ENCODE measurements at regions not wholly inside any gene's neighbourhood (a gene's known extent, or its start where the extent isn't known, plus 50 kb on each side); places are given as distances from the start of the nearest gene placed in this dataset.

DNA sequence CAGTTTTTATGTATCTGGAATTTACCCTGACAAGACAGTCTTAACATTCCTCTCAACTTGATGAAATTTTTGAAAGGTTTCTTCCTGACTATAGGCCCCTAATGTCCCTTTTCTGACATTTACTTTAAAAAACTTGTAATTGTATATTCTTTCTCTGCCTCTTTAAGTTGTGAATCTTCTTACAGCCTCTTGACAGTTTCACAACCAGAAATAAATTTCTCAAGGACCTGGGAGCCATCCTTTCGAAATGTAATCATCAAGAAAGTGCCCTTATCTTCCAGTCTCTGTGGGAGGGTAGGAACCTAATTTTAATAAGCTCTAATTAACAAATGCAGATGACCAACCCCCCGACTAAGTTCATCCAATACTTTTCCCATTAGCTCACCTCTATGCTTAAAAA, 403.6 kb upstream of the GJE1 start:
- peaks cover 7% of the 10 kb centered on the region for H3K4me1 ChIP-seq (ENCODE audit: control insufficient read depth, insufficient read depth, low read length)
- no peaks in the 10 kb centered on the region for H3K27me3 ChIP-seq (ENCODE audit: control insufficient read depth, insufficient read depth, low read length)
- no peaks in the 10 kb centered on the region for H3K36me3 ChIP-seq (ENCODE audit: control insufficient read depth, insufficient read depth, low read length)
- H3K27ac ChIP-seq (ENCODE audit: low read depth, low read length), result no peak overlapping the region
- H3K4me3 ChIP-seq (ENCODE audit: low read depth, low read length), result no peak overlapping the region
- H3K9ac ChIP-seq (ENCODE audit: low read length), result no peak overlapping the region
- no peaks in the 10 kb centered on the region for H3K9me3 ChIP-seq (ENCODE audit: control insufficient read depth, insufficient read depth, low read depth, low read length)

GRCh38 chr6:141728330-141728729, 404.4 kb upstream of the GJE1 start:
- peaks cover 7% of the 10 kb centered on the region for H3K4me1 ChIP-seq (ENCODE audit: control insufficient read depth, insufficient read depth, low read length)
- no peaks in the 10 kb centered on the region for H3K9me3 ChIP-seq (ENCODE audit: control insufficient read depth, insufficient read depth, low read depth, low read length)
- H3K36me3 ChIP-seq (ENCODE audit: control insufficient read depth, insufficient read depth, low read length), result no peaks in the 10 kb centered on the region
- no peak overlapping the region for H3K4me3 ChIP-seq (ENCODE audit: low read depth, low read length)
- H3K27me3 ChIP-seq (ENCODE audit: control insufficient read depth, insufficient read depth, low read length), result no peaks in the 10 kb centered on the region
- no peak overlapping the region for H3K27ac ChIP-seq (ENCODE audit: low read depth, low read length)
- H3K9ac ChIP-seq (ENCODE audit: low read length), result no peak overlapping the region

DNA sequence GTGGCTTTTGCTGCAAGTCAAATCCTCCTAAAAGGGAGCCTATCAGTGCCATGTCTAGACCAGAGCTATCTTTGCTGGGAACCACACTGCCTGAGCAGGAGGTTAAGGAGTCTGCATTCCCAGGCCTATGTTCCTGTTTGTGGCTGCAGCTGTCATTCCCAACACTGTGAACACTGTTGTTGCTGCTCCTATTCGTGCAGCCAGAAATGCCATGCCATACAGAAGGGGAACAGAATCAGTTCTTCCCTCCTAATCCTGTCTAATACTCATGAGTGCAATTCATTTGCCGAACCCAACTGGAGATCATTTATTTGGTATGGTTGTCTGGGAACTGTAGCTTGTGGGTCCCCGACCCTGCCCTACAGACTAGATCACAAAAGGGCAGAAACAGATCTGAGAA, 406.5 kb upstream of the GJE1 start:
- H3K4me1 ChIP-seq (ENCODE audit: control insufficient read depth, insufficient read depth, low read length), result peaks cover 7% of the 10 kb centered on the region
- no peak overlapping the region for H3K27ac ChIP-seq (ENCODE audit: low read depth, low read length)
- no peaks in the 10 kb centered on the region for H3K36me3 ChIP-seq (ENCODE audit: control insufficient read depth, insufficient read depth, low read length)
- H3K9me3 ChIP-seq (ENCODE audit: control insufficient read depth, insufficient read depth, low read depth, low read length), result no peaks in the 10 kb centered on the region
- H3K9ac ChIP-seq (ENCODE audit: low read length), result no peak overlapping the region
- H3K4me3 ChIP-seq (ENCODE audit: low read depth, low read length), result no peak overlapping the region
- no peaks in the 10 kb centered on the region for H3K27me3 ChIP-seq (ENCODE audit: control insufficient read depth, insufficient read depth, low read length)

DNA sequence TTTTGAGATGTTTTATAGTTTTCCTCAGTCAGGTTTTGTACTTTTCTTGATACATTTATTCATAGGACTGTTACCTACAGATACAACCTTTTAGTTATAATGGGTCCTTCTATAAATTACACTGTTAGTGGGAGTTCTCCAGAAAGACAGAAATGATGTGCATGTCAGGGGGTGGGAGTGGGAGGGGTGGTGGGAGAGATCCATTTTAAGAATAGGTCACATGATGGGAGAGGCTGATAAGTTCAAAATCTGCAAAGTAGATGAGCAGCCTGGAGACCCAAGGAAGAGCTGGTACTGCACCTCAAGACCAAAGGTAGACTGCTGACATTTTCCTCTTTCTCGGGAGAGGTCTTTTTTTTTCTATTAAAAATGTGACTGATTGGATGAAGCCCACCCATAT, 408.0 kb upstream of the GJE1 start:
- H3K9ac ChIP-seq (ENCODE audit: low read length), result no peak overlapping the region
- H3K9me3 ChIP-seq (ENCODE audit: control insufficient read depth, insufficient read depth, low read depth, low read length), result no peaks in the 10 kb centered on the region
- no peaks in the 10 kb centered on the region for H3K27me3 ChIP-seq (ENCODE audit: control insufficient read depth, insufficient read depth, low read length)
- H3K27ac ChIP-seq (ENCODE audit: low read depth, low read length), result no peak overlapping the region
- H3K4me3 ChIP-seq (ENCODE audit: low read depth, low read length), result no peak overlapping the region
- no peaks in the 10 kb centered on the region for H3K36me3 ChIP-seq (ENCODE audit: control insufficient read depth, insufficient read depth, low read length)
- H3K4me1 ChIP-seq (ENCODE audit: control insufficient read depth, insufficient read depth, low read length), result peaks cover 7% of the 10 kb centered on the region

GRCh38 chr6:141719476-141719875, 413.2 kb upstream of the GJE1 start:
- H3K9ac ChIP-seq (ENCODE audit: low read length), result no peak overlapping the region
- no peaks in the 10 kb centered on the region for H3K36me3 ChIP-seq (ENCODE audit: control insufficient read depth, insufficient read depth, low read length)
- H3K4me3 ChIP-seq (ENCODE audit: low read depth, low read length), result no peak overlapping the region
- no peaks in the 10 kb centered on the region for H3K4me1 ChIP-seq (ENCODE audit: control insufficient read depth, insufficient read depth, low read length)
- no peaks in the 10 kb centered on the region for H3K27me3 ChIP-seq (ENCODE audit: control insufficient read depth, insufficient read depth, low read length)
- H3K27ac ChIP-seq (ENCODE audit: low read depth, low read length), result no peak overlapping the region
- no peaks in the 10 kb centered on the region for H3K9me3 ChIP-seq (ENCODE audit: control insufficient read depth, insufficient read depth, low read depth, low read length)

- H3K27ac ChIP-seq (ENCODE audit: low read depth, low read length), result no peak overlapping the region
- no peaks in the 10 kb centered on the region for H3K9me3 ChIP-seq (ENCODE audit: control insufficient read depth, insufficient read depth, low read depth, low read length)
These were observed 427.3 kb upstream of the GJE1 start for GRCh38 chr6:141705431-141705830.

DNA sequence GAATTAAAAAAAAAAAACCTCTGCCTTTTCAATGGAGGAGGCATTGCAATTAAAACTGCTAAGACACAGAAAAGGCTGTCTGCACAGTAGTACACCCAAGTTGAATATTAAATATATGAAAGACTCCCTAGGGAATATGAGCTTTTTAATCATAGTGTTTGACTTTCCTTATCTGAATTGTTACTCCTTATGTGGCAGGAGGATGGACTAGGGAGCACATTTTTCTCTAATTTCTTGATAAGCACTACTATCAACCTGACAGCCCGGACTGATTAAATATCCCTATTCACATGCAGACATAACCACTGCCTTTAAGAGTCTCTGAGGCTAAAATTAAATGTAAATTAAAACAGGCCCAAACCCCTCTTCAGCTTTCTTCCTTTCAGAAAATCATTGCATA, 428.6 kb upstream of the GJE1 start:
- Histone ChIP-seq H3K4me1 (ENCODE audit: control insufficient read depth, insufficient read depth, low read length) (no peaks in the 10 kb centered on the region), H3K36me3 (ENCODE audit: control insufficient read depth, insufficient read depth, low read length) (no peaks in the 10 kb centered on the region), H3K4me3 (ENCODE audit: low read depth, low read length) (no peak overlapping the region), H3K9me3 (ENCODE audit: control insufficient read depth, insufficient read depth, low read depth, low read length) (no peaks in the 10 kb centered on the region), H3K9ac (ENCODE audit: low read length) (no peak overlapping the region), H3K27me3 (ENCODE audit: control insufficient read depth, insufficient read depth, low read length) (no peaks in the 10 kb centered on the region), H3K27ac (ENCODE audit: low read depth, low read length) (no peak overlapping the region)

More at GRCh38 chr6:141705431-141705830, 427.3 kb upstream of the GJE1 start:
- no peaks in the 10 kb centered on the region for H3K27me3 ChIP-seq (ENCODE audit: control insufficient read depth, insufficient read depth, low read length)
- H3K4me3 ChIP-seq (ENCODE audit: low read depth, low read length), result no peak overlapping the region
- no peaks in the 10 kb centered on the region for H3K4me1 ChIP-seq (ENCODE audit: control insufficient read depth, insufficient read depth, low read length)
- H3K9ac ChIP-seq (ENCODE audit: low read length), result no peak overlapping the region
- no peaks in the 10 kb centered on the region for H3K36me3 ChIP-seq (ENCODE audit: control insufficient read depth, insufficient read depth, low read length)

DNA sequence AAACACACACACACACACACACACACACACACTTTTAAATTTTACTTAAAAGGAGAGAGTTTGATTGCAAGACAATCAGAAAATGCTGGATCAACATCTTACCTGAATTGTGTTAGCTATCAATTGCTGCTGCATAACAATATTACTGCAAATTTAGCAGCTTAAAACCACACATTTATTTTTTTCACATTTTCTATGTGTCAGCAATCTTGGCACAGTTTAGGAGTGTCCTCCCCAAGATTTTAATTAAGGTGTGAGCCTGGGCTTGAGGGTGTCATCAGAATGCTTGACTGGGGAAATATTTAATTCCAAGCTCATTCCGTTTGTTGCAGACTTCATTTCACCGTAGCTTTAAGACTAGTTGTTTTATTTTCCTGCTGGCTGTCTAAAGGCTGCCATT, 431.0 kb upstream of the GJE1 start:
- Histone ChIP-seq H3K4me1 (ENCODE audit: control insufficient read depth, insufficient read depth, low read length) (no peaks in the 10 kb centered on the region), H3K36me3 (ENCODE audit: control insufficient read depth, insufficient read depth, low read length) (no peaks in the 10 kb centered on the region), H3K27me3 (ENCODE audit: control insufficient read depth, insufficient read depth, low read length) (no peaks in the 10 kb centered on the region), H3K9me3 (ENCODE audit: control insufficient read depth, insufficient read depth, low read depth, low read length) (no peaks in the 10 kb centered on the region), H3K9ac (ENCODE audit: low read length) (no peak overlapping the region), H3K27ac (ENCODE audit: low read depth, low read length) (no peak overlapping the region; the same call in 1 of the 2 replicates), H3K4me3 (ENCODE audit: low read depth, low read length) (no peak overlapping the region)

GRCh38 chr6:141700819-141701218, 431.9 kb upstream of the GJE1 start:
- Histone ChIP-seq H3K9ac (ENCODE audit: low read length) (no peak overlapping the region), H3K27ac (ENCODE audit: low read depth, low read length) (no peak overlapping the region)

DNA sequence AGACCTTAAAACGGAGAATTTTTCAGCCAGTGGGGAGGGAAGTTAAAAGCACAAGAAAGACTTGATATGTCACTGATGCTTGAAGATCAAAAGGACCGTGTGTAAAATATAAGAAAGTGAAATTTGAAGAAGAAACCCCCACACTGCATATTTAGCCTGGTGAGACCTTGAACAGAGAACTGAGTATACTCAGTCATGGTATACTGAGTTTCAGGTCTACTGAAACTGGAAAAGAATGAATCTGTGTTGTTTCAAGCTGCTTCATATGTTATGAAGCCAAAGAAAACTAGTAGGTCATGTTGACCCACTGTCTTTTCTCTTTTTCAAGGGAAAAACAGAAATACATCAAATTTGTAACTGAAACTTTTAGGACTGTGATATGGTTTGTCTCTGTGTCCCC, 443.8 kb upstream of the GJE1 start:
- Histone ChIP-seq H3K9me3 (ENCODE audit: control insufficient read depth, insufficient read depth, low read depth, low read length) (no peaks in the 10 kb centered on the region), H3K4me3 (ENCODE audit: low read depth, low read length) (no peak overlapping the region), H3K4me1 (ENCODE audit: control insufficient read depth, insufficient read depth, low read length) (no peaks in the 10 kb centered on the region), H3K27me3 (ENCODE audit: control insufficient read depth, insufficient read depth, low read length) (no peaks in the 10 kb centered on the region), H3K36me3 (ENCODE audit: control insufficient read depth, insufficient read depth, low read length) (no peaks in the 10 kb centered on the region), H3K9ac (ENCODE audit: low read length) (no peak overlapping the region), H3K27ac (ENCODE audit: low read depth, low read length) (no peak overlapping the region)

More at GRCh38 chr6:141700819-141701218, 431.9 kb upstream of the GJE1 start:
- no peaks in the 10 kb centered on the region for H3K4me1 ChIP-seq (ENCODE audit: control insufficient read depth, insufficient read depth, low read length)
- no peak overlapping the region for H3K4me3 ChIP-seq (ENCODE audit: low read depth, low read length)
- no peaks in the 10 kb centered on the region for H3K27me3 ChIP-seq (ENCODE audit: control insufficient read depth, insufficient read depth, low read length)
- H3K36me3 ChIP-seq (ENCODE audit: control insufficient read depth, insufficient read depth, low read length), result no peaks in the 10 kb centered on the region
- no peaks in the 10 kb centered on the region for H3K9me3 ChIP-seq (ENCODE audit: control insufficient read depth, insufficient read depth, low read depth, low read length)

GRCh38 chr6:141685416-141685815, 447.3 kb upstream of the GJE1 start:
- H3K27me3 ChIP-seq (ENCODE audit: control insufficient read depth, insufficient read depth, low read length), result no peaks in the 10 kb centered on the region
- no peaks in the 10 kb centered on the region for H3K9me3 ChIP-seq (ENCODE audit: control insufficient read depth, insufficient read depth, low read depth, low read length)
- no peak overlapping the region for H3K4me3 ChIP-seq (ENCODE audit: low read depth, low read length)
- no peaks in the 10 kb centered on the region for H3K4me1 ChIP-seq (ENCODE audit: control insufficient read depth, insufficient read depth, low read length)
- no peak overlapping the region for H3K9ac ChIP-seq (ENCODE audit: low read length)
- H3K27ac ChIP-seq (ENCODE audit: low read depth, low read length), result no peak overlapping the region
- no peaks in the 10 kb centered on the region for H3K36me3 ChIP-seq (ENCODE audit: control insufficient read depth, insufficient read depth, low read length)

DNA sequence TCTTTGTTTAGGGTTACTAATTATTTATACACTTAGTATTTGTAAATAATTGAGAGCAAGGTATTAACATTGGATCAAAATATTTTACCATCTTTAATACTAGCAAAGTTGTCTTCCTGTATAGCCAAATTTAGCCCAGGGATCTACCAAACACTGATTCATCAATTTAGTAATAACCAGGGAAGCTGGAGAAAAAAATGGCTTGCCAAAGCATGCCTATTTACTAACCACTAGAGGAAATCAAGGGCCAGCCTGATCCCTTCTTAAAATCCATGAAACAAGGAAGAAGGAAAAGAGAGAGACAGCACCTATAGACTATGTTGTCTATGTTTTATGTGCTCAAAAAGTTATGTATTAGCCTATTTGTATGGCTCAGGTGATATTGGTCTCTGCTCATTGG, 450.3 kb upstream of the GJE1 start:
- Histone ChIP-seq H3K4me1 (ENCODE audit: control insufficient read depth, insufficient read depth, low read length) (no peaks in the 10 kb centered on the region), H3K27me3 (ENCODE audit: control insufficient read depth, insufficient read depth, low read length) (no peaks in the 10 kb centered on the region), H3K9ac (ENCODE audit: low read length) (no peak overlapping the region), H3K9me3 (ENCODE audit: control insufficient read depth, insufficient read depth, low read depth, low read length) (no peaks in the 10 kb centered on the region), H3K27ac (ENCODE audit: low read depth, low read length) (no peak overlapping the region), H3K36me3 (ENCODE audit: control insufficient read depth, insufficient read depth, low read length) (no peaks in the 10 kb centered on the region), H3K4me3 (ENCODE audit: low read depth, low read length) (no peak overlapping the region)
